MM.1S (cell line): ENCODE measurements at regions not wholly inside any gene's neighbourhood (a gene's known extent, or its start where the extent isn't known, plus 50 kb on each side); places are given as distances from the start of the nearest gene placed in this dataset.

ENCODE experiments used
- EZH2phosphoT487 ChIP-seq: fragments of 300-600 bp; sonication (generic); IDR thresholded peaks from 2 replicates; pipeline ENCODE4 v1.6.1; 2018; ENCODE audit warnings: antibody characterized with exemption, low read length
- TF ChIP-seq, protein P1 (sequence below): fragments of 300-600 bp; sonication (generic); IDR thresholded peaks from 2 replicates; pipeline ENCODE4 v1.5.1; 2016; ENCODE audit warnings: antibody characterized with exemption, low read length, mixed read lengths

DNA sequence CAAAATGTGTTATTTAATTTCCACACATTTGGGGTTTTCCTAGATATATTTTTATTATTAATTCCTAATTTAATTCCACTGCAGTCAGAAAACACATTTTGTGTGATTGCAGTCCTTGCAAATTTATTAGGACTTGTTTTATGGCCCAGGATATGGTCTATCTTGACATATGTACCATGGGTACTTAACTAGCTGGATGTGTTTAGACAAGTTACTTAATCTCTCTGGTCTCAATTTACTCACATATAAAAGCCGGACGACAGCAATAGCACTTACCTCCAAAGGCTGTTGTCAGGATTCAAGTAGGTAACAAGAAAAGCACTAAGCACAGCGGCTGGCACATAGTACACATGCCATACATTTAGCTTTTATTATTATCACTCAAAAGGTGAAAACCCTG lies 118.2 kb upstream of the MSX2 start:
- TF ChIP-seq, protein P1, sequence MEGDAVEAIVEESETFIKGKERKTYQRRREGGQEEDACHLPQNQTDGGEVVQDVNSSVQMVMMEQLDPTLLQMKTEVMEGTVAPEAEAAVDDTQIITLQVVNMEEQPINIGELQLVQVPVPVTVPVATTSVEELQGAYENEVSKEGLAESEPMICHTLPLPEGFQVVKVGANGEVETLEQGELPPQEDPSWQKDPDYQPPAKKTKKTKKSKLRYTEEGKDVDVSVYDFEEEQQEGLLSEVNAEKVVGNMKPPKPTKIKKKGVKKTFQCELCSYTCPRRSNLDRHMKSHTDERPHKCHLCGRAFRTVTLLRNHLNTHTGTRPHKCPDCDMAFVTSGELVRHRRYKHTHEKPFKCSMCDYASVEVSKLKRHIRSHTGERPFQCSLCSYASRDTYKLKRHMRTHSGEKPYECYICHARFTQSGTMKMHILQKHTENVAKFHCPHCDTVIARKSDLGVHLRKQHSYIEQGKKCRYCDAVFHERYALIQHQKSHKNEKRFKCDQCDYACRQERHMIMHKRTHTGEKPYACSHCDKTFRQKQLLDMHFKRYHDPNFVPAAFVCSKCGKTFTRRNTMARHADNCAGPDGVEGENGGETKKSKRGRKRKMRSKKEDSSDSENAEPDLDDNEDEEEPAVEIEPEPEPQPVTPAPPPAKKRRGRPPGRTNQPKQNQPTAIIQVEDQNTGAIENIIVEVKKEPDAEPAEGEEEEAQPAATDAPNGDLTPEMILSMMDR: no peak
- no peak for TF ChIP-seq EZH2phosphoT487
